GM21717 (cell line): ENCODE measurements at regions not wholly inside any gene's neighbourhood (a gene's known extent, or its start where the extent isn't known, plus 50 kb on each side); places are given as distances from the start of the nearest gene placed in this dataset.

Experiments used
- ATAC-seq: cut with Tn5 transposase; IDR thresholded peaks from one replicate; pipeline ENCODE4 v1.9.1; 2021; ENCODE audit warnings: mild to moderate bottlenecking, moderate library complexity; ENCODE audit not compliant: unreplicated experiment

DNA sequence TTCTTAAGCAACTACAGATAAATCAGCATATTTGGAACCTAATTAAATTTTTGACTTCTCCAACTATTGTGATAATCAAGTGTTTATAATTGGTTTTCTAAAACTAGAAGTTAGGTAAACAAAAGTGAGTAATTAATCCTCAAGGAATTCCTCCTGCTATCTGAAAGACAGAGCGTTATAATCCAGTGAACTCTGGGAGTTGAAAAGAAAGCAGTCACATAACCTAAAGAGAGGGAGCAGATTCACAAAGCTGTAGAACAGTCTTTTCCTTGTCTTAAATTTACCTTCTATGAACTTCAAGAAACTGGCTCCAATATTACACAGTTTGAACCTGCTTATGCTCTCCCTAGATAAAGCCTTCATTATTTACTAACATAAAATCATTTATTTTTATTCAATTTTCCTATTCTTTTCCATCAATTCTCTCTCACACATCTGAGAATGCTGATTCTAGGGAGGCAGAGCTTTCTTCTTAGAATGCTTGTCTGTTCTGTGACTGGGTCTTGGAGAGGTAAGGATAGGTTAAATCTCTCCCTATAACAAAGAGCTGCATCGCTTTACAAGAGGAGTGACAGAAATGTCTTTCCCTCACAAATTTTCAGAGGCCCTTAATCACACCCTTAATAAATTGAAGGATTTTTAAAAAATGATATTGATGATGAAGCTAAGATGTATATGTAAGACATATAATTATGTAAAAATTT is 132.8 kb downstream of the TUSC7 start:
- ATAC-seq: no peak

DNA sequence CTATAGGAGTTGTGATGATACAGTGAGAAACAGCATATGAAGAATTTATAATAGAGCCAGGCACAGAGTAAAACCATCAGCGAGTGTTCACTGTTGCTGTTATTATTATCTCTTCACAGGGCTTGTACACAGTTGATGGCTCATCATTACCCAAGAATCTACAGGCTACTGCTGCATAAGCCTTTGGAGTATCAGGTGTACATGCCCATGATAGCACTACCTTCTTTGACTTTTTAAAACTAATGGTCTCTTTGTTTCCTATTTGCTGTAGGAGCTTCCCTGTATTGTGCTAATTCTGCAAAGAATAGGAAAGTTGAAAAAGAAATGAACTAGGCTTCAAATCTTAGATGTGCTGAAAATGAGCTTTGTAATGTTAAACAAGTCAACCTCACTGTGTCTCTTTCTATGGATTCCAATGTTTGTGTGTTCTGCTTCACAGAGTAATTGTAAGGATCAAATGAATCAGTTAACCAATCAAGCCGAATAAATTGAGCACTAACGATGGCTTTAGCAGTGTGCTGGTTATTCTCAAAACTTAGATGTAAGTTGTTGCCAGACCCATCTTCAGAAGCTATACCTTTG is 138.8 kb downstream of the TUSC7 start:
- ATAC-seq: no peak

DNA sequence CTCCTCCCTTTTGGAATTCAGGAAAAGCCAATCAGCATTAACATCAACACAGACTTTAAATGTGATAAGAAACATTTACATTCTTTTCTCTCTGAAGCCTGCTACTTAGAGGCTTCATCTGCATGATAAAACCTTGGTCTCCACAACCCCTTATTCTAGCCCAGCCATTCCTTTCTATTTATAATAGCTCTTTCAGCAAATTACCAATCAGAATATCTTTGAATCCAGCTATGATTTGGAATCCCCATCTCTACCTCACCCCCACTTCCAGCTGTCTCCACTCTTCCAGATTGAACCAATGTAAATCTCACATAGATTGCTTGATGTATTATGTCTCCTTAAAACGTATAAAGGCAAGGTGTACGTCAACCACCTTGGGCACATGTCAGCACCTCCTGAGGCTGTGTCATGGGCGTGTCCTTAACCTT is 139.7 kb downstream of the TUSC7 start:
- ATAC-seq: no peak

DNA sequence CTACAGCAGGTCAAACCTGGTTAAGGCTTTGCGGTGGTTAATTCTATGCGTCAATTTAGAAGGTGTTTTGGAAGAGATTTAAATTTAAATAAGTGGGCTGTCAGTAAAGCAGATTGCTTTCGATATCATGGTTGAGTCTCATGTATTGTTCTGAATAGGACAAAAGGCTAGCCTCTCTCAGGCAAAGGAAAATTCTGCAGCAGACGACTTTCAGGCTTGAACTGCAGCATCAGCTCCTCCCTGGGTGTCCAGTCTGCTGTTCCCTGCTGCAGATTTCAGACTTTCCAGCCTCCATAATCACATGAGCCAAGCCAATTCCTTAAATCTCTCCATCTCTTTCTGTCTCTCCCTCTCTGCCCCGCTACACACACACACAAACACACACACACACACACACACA is 143.2 kb downstream of the TUSC7 start:
- ATAC-seq: no peak

DNA sequence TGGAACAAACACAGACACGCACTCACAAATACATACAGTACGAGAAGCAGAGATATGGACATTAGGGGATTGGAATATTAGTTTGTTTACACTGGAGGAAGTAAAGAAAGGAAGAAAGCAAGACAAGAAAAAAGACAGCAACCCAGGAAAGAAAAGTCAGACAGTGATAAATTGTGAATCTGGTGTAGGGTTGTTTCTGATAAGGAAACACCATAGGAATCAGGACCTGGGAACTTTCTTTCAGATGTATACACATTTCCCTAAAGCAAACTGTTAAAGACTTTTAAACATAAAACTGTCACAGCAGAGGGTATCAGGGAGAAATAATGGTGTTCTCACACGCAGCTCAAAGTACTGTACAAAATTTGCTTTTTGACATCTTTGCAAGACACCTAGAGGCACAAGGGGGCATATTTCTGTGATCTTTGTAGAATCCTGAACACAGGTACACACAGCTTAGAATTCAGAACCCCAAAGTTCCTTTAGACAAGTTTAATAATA is 153.7 kb downstream of the TUSC7 start:
- no peak for ATAC-seq

DNA sequence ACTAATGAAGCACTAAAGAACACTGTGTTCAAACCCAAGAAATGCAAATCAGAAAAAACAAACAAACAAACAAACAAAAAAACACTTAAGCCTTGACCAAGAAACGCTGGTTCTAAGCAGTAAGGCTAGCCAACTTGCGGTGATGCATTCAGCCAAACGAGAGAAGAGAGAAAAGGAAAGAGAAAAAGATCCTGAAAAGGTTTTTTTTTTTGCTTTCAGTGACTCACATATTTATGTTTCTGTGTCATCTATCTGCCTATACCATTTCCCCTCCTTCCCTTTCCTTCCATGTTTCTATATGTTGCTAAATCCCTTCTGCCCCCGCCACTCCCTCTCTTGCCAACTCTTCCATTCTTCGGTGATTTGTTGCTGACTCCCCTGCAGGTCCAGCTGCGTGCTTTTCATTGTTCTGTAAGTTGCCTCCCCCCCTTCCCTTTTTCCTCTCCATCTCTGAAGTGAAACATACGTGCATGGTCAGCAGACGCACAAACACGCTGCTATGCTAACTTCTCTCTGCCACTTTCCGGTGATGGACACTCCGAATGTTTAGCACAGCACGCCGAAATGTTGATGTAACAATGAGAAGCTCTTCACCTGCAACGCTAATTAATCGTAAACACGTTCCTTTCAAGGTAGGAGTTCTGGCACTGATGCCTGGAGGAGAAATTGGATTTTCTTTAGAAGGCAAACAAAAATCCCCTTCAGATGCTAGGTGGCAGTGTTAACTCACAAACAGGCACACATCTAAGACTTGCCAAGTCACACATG is 154.4 kb downstream of the TUSC7 start:
- peak; percentile 63 for ATAC-seq

DNA sequence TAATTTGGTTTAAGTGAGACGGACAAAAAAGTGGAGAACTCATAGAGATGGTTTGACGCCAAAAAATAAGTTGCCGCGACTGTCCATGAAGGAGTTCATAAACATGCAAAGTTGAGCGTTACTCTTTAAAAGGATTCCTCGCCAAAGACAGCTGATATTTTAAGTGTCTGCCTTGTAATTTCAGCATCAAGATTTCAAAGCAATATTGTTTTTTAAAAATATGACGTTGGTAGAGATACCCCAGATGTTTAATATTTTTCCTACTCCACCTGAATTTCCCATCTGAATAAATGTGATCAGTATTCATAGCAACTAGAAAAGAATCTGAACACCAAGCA is 155.0 kb downstream of the TUSC7 start:
- ATAC-seq: no peak

DNA sequence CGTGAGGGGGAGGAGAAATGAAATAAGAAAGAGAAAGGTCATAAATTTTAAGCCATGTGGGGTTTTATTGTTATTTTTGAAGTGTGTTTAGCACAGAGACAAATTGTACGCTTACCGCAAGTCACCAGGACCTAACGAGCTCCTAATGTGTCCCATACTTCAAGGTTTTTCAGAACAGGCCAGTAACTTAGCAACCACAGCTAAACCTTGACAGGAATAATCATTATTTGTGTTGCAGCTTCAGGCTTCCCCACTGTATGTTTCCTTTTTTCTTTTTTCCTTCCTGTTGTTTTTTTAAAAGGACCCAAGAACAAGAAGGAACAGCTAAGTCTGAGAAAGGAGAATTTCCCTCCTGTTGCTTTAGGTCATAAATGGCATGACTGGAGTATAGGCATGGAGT is 160.8 kb downstream of the TUSC7 start:
- ATAC-seq: no peak

DNA sequence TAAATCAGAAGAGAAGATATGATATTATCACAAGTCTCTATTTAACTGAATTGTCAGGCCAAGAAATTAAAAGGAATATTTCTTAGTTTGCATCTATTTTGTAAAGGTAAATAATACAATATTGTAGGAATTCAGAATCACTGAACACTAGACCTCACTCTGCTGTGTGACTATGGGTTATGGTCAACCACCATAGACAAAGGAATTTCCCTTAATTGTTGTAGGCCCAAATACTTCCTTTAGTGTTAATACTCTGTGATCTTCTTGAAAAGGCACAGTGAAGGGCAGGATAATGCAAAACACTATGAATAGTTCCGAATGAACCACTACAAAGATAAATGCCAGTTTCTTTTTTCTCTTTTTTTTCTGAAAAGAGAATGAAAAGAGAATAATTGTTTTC is 162.3 kb downstream of the TUSC7 start:
- ATAC-seq: no peak

DNA sequence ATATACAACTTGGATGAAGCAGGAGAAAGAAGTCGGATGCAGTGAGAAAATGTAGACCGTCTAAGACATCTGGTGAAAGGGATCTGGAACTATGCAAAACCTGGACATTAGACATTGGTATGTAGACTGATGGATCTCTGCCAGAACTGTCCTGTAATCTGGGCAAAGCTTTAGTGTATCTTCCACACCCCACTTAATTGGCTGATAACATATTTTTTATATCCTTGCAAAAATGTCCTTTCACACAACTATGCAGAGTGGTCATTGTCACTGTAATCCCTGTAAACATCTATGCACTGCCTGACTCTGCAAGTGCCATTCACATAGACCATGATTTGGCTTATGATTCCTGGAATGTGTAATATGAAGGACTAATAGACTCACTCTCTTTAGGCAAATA is 163.1 kb downstream of the TUSC7 start:
- ATAC-seq: no peak

DNA sequence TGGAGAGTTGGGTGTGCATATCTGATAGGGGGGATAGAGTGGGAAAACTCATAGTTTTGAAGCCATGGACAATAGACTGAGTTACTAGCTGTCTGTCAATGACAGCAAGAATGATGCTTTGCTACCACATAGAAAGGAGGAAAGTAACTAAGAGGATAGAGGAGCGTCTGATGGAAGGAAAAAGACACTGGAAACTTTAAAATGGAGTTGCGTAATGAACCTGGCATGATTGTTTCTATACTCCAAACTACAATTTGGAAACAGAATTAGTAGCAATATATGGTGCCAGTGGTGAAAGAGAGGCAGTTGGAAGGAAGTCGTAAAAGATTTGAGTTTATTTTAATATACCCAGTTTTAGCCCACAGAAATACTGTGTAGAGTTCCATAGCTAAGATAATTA is 163.6 kb downstream of the TUSC7 start:
- no peak for ATAC-seq

DNA sequence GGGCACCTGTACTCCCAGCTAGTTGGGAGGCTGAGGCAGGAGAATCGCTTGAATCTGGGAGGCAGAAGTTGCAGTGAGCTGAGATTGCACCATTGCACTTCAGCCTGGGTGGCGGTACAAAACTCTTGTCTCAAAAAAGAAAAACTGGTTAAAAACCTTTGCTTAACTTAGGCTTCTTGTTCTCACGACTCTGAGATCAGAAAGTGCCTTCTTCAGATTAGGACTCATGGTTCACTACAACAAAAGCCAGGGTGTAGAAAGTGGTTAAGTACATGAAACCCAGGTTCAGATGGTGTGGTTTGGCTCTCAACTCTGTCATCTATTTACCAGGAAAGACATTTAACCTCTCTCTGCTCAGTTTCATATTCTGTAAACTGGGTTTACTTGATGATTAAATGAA is 168.4 kb downstream of the TUSC7 start:
- peak; percentile 68 for ATAC-seq

DNA sequence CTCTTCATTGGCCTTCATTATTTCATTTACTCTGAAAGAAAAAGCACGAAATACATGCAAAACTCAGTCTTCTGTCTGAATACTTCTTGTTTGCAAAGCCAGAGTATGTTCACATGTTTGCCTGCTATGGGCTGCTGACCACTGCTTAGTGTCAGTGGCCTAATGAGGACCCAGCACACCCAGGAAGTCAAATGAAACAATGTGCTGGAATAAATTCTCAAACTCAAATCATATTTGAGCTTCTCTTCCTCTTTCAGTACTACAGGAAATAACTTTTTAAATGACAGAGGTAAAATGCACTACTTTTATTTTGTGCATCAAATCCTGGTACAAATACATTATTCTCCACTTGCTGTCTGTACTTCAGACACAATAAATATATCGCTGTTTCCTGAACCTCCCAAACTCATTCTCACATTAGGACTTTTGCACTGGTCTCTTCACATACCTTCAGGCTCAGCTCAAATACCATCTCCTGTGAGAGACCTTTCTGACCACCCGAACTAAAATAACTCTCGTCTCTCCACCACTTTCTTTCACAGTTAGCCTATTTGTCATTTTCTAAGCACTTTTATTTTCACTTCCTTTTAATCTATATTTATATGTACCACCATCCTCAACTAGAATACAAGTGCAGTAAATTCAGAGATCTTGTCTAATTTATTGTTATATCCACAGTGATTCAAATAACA is 176.8 kb downstream of the TUSC7 start:
- peak; percentile 94 for ATAC-seq

DNA sequence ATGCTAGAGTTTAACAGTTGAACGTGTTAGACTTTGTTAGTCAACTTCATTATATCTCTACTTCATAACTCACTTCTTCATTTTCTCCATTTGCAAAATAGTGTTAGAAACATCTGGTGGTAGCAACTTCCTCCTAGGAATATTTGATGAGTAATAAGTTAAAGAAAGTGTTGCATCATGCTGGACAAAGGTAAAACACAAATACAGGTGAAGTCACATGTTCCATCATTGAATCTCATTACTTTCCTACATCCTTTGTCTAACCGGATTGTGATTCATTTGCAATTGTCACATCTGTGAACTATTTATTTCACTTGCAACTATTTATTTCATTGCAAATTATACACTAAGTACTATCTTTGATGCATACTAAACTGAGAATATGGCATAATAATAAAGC is 186.5 kb downstream of the TUSC7 start:
- no peak for ATAC-seq

DNA sequence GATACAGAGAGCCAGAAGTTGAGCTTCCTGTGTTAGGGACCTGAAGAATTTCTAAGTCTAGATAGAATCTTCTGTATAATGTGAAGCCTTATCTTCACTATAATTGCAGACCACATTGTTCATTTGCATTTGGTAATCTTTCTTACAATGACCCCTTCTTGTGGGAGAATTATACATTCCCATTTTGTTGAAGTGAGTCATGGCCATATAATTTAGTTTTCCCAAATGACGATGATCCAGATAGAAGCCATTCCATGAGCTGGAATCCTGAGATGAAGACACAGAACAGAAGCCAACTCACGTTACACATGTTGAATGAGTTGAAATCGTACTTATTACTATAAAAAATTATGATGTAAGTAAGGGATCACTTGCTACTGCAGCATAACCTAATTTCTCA is 187.8 kb downstream of the TUSC7 start:
- ATAC-seq: no peak

DNA sequence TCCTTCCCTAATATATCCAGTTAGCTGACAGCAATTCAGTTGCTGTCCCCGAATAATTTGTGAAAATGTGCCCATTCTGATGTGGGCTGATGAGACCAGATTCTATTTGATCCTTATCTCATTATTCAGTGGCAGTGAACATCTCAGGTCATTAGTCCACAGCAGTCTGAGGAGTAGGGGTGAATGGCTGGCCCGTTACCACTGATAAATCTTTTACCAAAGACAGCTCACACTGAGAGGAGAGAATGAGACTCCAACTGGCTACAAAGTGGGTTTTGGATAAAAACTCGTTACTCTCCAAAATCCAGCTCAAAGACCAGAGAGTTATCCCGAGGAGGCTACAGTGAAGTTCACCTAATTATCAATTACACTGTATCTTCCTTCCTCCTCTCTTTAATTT is 189.7 kb downstream of the TUSC7 start:
- ATAC-seq: no peak

DNA sequence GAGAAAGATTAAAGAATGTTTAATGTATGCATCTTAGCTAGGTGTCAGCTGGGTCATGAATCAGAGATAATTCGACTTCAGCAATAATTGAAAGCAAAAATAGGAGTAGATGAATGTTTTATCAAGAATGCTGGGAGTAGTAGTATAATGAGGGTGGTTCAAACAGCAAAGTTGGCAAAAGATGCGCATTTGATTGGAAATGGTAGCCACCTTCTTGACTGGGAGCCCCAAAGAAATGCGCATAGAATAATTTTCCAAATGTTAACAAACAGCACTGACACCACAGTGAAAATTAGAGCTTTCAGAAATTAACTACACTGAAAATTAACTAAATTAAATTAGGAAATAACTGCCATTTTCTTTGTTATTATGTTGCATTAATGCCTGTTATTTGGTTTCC is 195.8 kb downstream of the TUSC7 start:
- ATAC-seq: no peak

DNA sequence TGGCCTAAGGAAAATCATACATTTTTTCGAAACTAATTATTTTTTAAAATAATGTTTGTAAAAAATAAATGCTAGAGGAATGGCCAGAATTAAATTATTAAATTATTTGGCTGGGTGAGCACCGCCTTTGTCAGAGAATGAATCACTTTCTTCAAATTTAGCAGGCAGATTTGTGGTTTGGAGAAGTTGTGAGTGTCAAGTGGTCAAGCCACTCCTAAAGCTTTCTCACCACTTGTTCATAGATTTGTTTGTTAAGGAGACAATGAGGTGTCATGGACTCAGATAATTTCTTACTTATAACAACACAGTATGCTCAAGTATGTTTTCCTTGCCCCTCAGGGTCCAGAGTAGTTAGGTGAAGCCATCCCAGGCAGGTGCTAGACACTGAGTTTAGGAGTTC is 196.2 kb downstream of the TUSC7 start:
- no peak for ATAC-seq

DNA sequence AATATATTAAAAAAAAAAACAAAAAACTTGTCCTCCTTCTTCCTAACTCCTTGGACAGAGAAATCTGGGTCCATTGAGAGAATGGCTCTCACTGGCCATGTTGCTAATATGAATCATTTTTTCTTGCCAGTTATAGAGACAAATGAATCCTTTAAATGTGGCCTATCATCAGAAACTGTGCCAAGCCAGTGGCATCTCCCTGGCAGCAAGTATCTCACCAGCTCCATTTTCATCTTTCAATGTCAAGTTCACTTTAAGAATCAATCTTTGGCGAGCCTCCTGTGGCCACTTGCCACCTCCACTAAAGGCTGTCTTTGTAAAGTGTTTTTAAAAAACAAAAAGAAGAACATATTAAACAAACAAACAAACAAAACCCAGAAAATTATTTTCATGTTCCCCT is 202.5 kb downstream of the TUSC7 start:
- ATAC-seq: no peak

DNA sequence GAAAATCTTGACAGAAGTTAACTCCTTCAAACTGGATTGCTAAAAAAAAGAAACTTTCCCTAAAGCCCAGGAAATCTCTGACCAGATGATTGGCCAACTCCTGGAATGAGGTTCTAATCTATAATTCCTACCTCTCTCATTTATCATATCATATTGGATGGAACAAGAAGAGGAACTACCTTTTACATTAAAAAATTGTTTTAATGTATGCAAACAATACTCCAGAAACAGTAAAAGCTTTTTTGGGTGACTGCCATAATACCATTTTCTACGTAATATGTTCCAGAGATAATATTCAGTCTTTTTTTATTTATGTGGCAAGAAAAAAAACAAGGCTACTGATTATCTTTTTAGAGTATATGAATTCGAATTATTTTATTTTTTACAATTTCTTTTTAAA is 204.4 kb downstream of the TUSC7 start:
- ATAC-seq: no peak

DNA sequence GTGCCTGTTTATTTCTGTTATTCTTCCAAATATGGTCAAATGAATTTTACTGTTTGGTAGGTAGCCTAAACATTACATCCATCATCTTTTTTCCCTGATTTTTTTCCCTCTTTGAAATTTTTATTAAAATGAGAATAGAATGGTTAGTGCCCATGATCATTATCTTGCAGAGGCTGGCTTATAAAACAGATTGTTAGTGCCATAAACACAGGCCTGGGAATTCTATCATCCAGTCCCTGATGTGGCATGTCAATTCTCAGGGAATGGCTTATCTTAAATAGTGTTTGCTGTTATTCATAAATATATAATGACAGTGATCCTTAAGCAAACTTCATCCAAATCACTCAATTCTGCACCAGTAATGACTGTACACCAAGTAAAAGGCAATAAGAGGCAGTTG is 207.3 kb downstream of the TUSC7 start:
- ATAC-seq: no peak
